ENCODE measurements at regions not wholly inside any gene's neighbourhood (a gene's known extent, or its start where the extent isn't known, plus 50 kb on each side); places are given as distances from the start of the nearest gene placed in this dataset.

DNA sequence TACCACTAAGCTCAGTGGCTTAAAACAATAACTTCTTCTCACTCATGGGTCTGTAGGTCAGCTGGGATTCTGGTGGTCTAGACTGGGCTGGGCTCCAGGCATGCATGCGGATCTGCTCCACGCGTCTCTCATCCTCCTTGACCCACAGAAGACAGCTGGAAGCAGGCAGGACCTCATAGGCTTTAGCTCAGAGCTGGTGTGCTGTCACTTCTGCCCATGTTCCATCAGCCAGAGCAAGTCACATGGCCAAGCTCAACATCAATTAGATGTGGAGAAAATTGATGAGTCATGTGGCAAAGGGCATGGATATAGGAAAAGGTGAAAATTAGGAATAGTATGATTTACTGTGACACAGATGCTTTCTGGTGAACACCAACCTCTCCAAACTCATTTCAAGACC lies 57.4 kb upstream of the PSMF1 start:
- Histone ChIP-seq H3K27me3 (no peaks in the 10 kb centered on the region), H3K36me3 (no peaks in the 10 kb centered on the region), H3K9me3 (no peaks in the 10 kb centered on the region), H3K4me3 (no peak overlapping the region)
- DNase-seq, result no peak

DNA sequence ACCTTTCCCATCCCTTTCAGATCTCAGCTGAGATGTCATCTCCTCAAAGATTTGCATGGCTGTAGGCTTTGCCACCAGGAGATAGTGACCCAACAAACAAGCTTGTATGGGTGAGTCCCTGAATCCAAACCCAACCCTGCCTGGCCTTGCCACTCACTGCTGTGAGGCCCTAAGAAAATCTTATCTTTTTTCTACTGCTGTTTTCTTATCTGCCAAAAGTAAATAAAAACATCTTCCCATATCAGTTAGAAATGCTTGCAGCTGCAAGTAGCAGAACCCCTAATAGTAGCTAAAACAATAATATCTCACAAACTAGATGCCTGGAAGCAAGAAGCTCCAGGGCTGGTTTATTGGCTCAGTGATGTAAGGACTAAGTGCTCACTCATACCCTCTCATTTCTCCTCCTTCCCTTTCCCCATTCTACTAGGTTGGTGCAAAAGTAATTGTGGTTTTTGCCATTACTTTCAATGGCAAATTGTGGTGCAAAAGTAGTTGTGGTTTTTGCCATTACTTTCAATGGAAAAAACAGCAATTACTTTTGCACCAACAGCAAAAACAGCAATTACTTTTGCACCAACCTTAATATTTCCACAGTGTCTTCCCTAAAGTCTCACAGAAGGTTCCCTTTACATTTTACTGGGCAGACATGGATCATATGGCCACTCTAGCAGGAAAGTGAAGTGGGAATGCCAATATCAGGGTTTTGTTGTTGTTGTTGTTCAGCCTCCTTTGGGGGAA lies 56.7 kb upstream of the PSMF1 start:
- H3K4me3 ChIP-seq, result no peak overlapping the region
- no peaks in the 10 kb centered on the region for H3K27me3 ChIP-seq
- H3K9me3 ChIP-seq, result no peaks in the 10 kb centered on the region
- no peak for DNase-seq
- no peaks in the 10 kb centered on the region for H3K36me3 ChIP-seq

DNA sequence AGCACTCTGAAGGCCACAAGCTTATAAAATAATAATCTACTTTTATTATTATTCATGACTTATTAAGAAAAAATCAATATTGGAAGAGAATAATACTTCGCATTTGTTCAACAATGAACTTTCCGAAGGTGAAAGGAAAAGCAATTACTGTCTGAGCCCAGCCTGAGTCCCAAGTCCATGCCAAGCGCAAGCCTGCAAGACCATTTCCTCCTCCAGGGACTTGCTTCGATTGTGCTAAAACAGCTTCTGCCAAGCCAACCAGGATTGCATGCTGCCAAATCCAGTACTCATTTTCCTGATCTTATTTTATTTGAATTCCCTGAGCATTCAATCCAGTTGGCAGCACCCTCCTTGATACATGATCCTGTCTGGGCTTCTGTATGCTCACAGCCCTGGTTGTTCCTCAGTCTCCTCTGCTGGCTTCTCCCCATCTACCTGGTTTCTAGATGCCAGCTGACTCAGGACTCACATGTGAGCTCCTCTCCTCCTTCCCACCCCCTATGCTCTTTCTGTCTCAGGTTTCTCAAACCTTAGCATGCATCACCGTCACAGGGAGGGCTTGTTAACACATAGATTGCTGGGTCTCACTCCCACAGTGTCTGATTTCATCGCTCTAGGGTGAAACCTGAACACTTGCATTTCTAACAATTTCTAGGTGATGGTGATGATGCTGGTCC lies 55.9 kb upstream of the PSMF1 start:
- Histone ChIP-seq H3K9me3 (no peaks in the 10 kb centered on the region), H3K27me3 (no peaks in the 10 kb centered on the region), H3K36me3 (no peaks in the 10 kb centered on the region), H3K4me3 (no peak overlapping the region)
- DNase-seq, result peak; percentile 4
